Hepatic stellate cell (primary cell): ENCODE measurements at regions not wholly inside any gene's neighbourhood (a gene's known extent, or its start where the extent isn't known, plus 50 kb on each side); places are given as distances from the start of the nearest gene placed in this dataset.
"Not testable (repeated sequence)": the region's sequence is repeated elsewhere in the genome, so short reads cannot be mapped to it uniquely, and the experiment has no call there.

Source experiments
- DNase-seq: peaks from one replicate; pipeline ENCODE4 v3.0.0; 2011; ENCODE audit warnings: low spot score

- DNase-seq, result no peak
Observed at GRCh38 chr2:168300460-168300859, 53.1 kb upstream of the STK39 start.

GRCh38 chr2:168304024-168304681 lies 56.8 kb upstream of the STK39 start:
- DNase-seq, result no peak

GRCh38 chr2:168307379-168307778 lies 60.0 kb upstream of the STK39 start:
- no peak for DNase-seq

GRCh38 chr2:168310580-168310979 lies 63.2 kb upstream of the STK39 start:
- DNase-seq, result no peak

- DNase-seq, result no peak
Observed at GRCh38 chr2:168311261-168311910, 64.0 kb upstream of the STK39 start.

- DNase-seq, result no peak
Observed at GRCh38 chr2:168312036-168312822, 64.8 kb upstream of the STK39 start.

- no peak for DNase-seq
Observed at GRCh38 chr2:168314236-168314635, 66.8 kb upstream of the STK39 start.

GRCh38 chr2:168315331-168316072 lies 68.1 kb upstream of the STK39 start:
- DNase-seq, result no peak

GRCh38 chr2:168316073-168316440 lies 68.7 kb upstream of the STK39 start:
- peak; percentile 12 for DNase-seq

- no peak for DNase-seq
Observed at GRCh38 chr2:168317282-168317681, 69.9 kb upstream of the STK39 start.

- DNase-seq, result no peak
Observed at GRCh38 chr2:168320267-168320666, 72.9 kb upstream of the STK39 start.

GRCh38 chr2:168322325-168323007 lies 75.1 kb upstream of the STK39 start:
- no peak for DNase-seq

GRCh38 chr2:168323529-168324021 lies 76.2 kb upstream of the STK39 start:
- no peak for DNase-seq

GRCh38 chr2:168326572-168326971 lies 79.2 kb upstream of the STK39 start:
- no peak for DNase-seq

GRCh38 chr2:168327328-168327727 lies 79.9 kb upstream of the STK39 start:
- DNase-seq, result no peak

- no peak for DNase-seq
Observed at GRCh38 chr2:168328421-168328820, 81.0 kb upstream of the STK39 start.

- no peak for DNase-seq
Observed at GRCh38 chr2:168330624-168331423, 83.4 kb upstream of the STK39 start.

- DNase-seq, result not testable (repeated sequence)
Observed at GRCh38 chr2:168335254-168335653, 87.9 kb upstream of the STK39 start.

GRCh38 chr2:168336786-168337388 lies 89.5 kb upstream of the STK39 start:
- DNase-seq, result no peak

GRCh38 chr2:168338292-168338691 lies 90.9 kb upstream of the STK39 start:
- DNase-seq, result no peak
